AG04450 (cell line): ENCODE measurements at regions not wholly inside any gene's neighbourhood (a gene's known extent, or its start where the extent isn't known, plus 50 kb on each side); places are given as distances from the start of the nearest gene placed in this dataset.

Experiments used
- CTCF ChIA-PET: fragments of 300-600, 350-600 bp; formaldehyde crosslinking; extraction: SDS; loops from one replicate; lab custom pipeline; 2022; ENCODE audit warnings: antibody characterized with exemption, inconsistent platforms; lab: Charles Lee
- POLR2A ChIA-PET: fragments of 350-600 bp; formaldehyde crosslinking; extraction: SDS; loops from one replicate; lab custom pipeline; 2021; ENCODE audit warnings: antibody characterized with exemption, inconsistent platforms; lab: Yijun Ruan, JAX
- DNase-seq: peaks from one replicate; pipeline ENCODE4 v3.0.0-alpha.2; 2011; ENCODE audit warnings: low read depth, low spot score
- H3K27ac ChIP-seq: one replicate; pipeline ENCODE4 v1.5.1; 2012; ENCODE audit warnings: low read depth, low read length, control low read depth
- H3K27me3 ChIP-seq: one replicate; pipeline ENCODE4 v1.6.0; 2012; ENCODE audit warnings: low read length; ENCODE audit not compliant: control insufficient read depth, insufficient read depth
- H3K4me3 ChIP-seq: 2 replicates; pipeline ENCODE4 v1.5.1; 2011; ENCODE audit warnings: mild to moderate bottlenecking, low read depth, low read length, control low read depth
- H3K9me3 ChIP-seq: 2 replicates; pipeline ENCODE4 v1.5.1; 2012; ENCODE audit warnings: low read length; ENCODE audit not compliant: control insufficient read depth, insufficient read depth
- TF ChIP-seq, protein P1 (sequence below): IDR thresholded peaks from 2 replicates; pipeline ENCODE4 v1.5.1; 2011; ENCODE audit warnings: low read depth, low read length, control low read depth, inconsistent platforms

DNA sequence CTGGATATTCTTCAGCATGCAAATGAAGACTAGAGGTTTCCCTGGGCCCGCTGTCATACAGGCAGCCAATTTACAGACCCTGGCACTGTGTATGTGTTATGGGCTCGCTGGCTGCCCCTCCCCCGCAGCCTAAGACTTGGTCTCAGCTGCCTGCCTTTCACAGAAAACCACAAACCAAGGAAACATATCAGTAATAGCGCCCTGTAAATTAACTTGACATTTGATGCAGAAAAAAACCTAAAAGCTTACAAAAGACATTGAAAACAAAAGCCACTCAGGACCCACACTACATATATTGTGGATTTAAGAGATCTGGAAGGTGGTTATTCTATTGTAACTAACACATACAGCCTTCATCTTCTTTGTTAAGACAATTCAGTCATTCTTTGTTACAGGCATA is 287.0 kb upstream of the TMEM161B start:
- DNase-seq = no peak
- no peak overlapping the region for H3K27ac ChIP-seq
- no peak overlapping the region for H3K4me3 ChIP-seq
- no peaks in the 10 kb centered on the region for H3K9me3 ChIP-seq
- POLR2A ChIA-PET = no interaction called here
- CTCF ChIA-PET = no interaction called here
- TF ChIP-seq, protein P1, sequence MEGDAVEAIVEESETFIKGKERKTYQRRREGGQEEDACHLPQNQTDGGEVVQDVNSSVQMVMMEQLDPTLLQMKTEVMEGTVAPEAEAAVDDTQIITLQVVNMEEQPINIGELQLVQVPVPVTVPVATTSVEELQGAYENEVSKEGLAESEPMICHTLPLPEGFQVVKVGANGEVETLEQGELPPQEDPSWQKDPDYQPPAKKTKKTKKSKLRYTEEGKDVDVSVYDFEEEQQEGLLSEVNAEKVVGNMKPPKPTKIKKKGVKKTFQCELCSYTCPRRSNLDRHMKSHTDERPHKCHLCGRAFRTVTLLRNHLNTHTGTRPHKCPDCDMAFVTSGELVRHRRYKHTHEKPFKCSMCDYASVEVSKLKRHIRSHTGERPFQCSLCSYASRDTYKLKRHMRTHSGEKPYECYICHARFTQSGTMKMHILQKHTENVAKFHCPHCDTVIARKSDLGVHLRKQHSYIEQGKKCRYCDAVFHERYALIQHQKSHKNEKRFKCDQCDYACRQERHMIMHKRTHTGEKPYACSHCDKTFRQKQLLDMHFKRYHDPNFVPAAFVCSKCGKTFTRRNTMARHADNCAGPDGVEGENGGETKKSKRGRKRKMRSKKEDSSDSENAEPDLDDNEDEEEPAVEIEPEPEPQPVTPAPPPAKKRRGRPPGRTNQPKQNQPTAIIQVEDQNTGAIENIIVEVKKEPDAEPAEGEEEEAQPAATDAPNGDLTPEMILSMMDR = no peak
- no peaks in the 10 kb centered on the region for H3K27me3 ChIP-seq

DNA sequence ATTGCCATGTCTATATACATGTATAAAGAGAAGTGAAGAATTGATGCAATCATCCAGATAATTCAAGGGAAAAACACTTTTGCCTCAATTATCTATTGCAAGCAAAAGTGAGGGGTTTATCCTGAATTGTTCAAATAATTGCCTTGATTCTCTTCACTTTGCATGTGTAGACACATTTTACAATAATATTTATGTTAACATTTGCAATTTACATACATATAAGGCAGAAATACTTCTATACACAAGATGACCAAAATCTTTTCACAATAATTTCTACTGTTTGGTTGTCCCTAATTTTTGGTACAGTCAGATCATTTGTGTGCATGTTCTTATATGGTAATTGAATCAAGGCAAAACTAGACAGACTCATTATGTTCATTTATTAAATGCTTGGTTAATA is 285.3 kb upstream of the TMEM161B start:
- POLR2A ChIA-PET = no interaction called here
- TF ChIP-seq, protein P1 = no peak
- CTCF ChIA-PET = no interaction called here
- no peaks in the 10 kb centered on the region for H3K9me3 ChIP-seq
- H3K4me3 ChIP-seq = no peak overlapping the region
- no peak overlapping the region for H3K27ac ChIP-seq
- no peaks in the 10 kb centered on the region for H3K27me3 ChIP-seq
- DNase-seq = no peak

DNA sequence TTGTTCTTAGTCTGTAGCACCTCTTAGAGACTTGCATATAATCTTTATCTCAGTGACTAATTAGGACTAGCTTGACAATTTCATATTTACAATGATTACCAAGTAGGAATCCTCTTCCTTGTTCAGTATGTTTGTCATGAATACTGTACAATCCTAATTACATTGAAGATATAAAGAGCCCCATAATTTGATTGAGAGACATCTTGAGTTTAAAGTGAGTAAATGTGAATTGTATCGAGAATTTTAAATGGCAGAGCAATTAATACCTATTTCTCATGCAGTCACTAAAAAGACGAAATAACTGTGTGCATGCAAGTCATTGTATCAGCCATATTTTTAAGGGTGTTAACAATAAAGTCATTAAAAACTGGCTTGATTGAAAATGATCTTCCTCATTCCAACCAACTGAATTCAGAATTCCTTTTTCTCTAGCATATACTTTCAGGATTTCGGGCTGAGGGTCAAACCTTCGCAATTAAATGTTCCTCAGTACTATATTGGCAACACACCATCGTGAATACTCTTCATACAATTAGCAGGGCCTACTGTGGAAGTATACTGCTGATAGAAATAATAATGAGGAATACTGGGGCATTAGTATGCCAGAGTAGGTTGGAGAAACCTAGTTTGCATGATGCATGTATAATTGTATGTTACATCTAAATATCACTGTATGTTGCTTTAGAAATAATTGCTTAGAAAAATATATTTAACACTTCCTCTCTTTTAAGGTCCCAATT is 284.7 kb upstream of the TMEM161B start:
- Histone ChIP-seq H3K27ac (no peak overlapping the region), H3K27me3 (no peaks in the 10 kb centered on the region), H3K4me3 (no peak overlapping the region), H3K9me3 (no peaks in the 10 kb centered on the region)
- POLR2A ChIA-PET = no interaction called here
- CTCF ChIA-PET = no interaction called here
- DNase-seq = no peak
- TF ChIP-seq, protein P1 = no peak

DNA sequence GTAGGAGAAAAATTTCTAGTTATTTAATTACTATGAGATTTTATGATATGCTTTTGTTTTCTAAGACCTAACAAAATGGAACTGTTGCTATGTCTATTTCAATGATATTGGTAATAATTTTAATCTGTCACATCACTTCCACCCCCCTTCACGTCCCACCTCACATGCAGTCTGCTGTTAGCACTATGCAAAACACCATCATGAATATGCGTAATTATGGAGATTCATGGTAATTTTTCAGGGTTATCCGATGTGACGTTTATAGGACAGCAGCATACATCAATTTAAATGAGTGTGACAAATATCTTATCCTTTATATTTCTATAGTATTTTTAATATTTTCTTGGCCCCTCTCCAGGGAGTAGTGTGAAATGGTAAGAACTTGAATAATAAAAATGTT is 283.8 kb upstream of the TMEM161B start:
- no peak overlapping the region for H3K27ac ChIP-seq
- DNase-seq = no peak
- CTCF ChIA-PET = no interaction called here
- POLR2A ChIA-PET = no interaction called here
- H3K27me3 ChIP-seq = no peaks in the 10 kb centered on the region
- no peak overlapping the region for H3K4me3 ChIP-seq
- TF ChIP-seq, protein P1 = no peak
- no peaks in the 10 kb centered on the region for H3K9me3 ChIP-seq

DNA sequence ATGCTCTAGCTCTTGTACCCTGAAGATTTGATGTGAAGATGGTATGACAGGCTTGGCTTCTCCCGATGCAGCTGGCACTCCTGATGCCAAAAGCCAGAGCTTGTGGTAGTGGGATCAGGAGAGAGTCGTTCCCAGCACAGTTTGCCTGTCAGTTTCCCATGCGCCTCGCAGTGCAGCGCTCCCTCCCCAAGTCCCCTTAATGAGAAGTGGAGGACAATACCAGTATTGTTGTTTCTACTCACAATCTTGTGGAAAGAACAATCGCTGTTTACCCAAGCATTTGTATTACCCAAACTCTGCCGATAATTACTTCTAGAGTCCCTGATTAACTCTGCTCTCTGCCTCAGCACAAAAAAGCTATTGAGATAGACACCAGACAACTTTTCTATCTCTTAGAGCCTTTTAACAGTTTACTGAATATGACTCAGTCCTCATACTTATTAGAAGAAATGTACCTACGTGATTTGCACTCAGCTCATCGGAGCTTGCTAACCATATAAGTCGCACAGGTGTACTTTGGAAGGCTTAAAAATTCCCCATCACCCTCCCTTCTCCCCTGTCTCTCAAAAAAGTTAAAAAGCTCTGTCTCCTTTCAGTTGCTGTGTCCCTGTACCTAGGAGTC is 283.2 kb upstream of the TMEM161B start:
- no peak for DNase-seq
- Histone ChIP-seq H3K27me3 (no peaks in the 10 kb centered on the region), H3K4me3 (no peak overlapping the region), H3K9me3 (no peaks in the 10 kb centered on the region), H3K27ac (no peak overlapping the region)
- ChIA-PET POLR2A (no interaction called here), CTCF (no interaction called here)
- TF ChIP-seq, protein P1 = no peak
